ENCODE measurements at regions not wholly inside any gene's neighbourhood (a gene's known extent, or its start where the extent isn't known, plus 50 kb on each side); places are given as distances from the start of the nearest gene placed in this dataset.

- TF ChIP-seq CTCF (IDR thresholded peaks at IDR 0.05) (no peak), POLR2A (IDR thresholded peaks at IDR 0.05) (no peak)
These were observed 408.9 kb downstream of the NAP1L3 start for GRCh38 chrX:93264261-93265002.
